IPS-NIHi11 (cell line): ENCODE measurements at regions not wholly inside any gene's neighbourhood (a gene's known extent, or its start where the extent isn't known, plus 50 kb on each side); places are given as distances from the start of the nearest gene placed in this dataset.

ENCODE experiments used
- DNase-seq: peaks from one replicate; pipeline ENCODE4 v3.0.0; 2012; ENCODE audit warnings: mixed read lengths, low spot score

DNA sequence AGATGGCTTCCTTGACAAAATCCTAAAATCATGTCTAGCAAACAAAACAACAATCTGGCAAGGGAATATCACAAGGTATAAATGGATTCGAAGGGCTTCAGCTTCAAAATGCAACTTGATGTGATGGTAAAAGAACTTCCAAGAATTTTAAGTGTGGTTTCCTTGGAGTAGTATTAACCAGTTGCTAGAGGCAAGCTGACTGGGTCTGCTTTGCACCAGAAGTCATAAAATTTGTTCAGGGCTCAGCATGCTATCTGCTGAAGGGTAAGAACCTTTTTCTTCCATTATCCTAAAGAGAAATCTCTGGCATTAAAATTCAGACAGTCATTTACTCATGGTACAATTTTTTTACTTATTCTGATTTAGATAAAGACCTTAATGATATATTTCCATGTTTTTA, 516.7 kb downstream of the TXNL1 start:
- no peak for DNase-seq

DNA sequence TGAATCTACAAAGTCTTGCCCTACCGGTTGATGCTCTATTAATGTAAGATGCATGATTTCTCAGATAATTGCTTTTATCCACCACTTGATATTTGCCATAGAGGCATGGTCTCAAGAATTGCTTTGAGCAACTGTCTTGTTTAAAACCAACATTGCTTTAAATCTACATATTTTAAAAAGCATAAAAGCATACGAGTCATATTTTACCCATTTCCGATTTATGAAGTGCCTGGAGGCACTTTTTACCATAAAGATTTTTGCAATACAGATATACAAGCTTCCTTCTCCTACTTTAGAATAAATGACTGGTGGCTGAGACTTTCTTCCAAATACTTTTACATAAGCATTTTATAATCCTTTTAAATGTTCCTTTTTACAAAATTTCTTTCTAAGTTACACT, 517.6 kb downstream of the TXNL1 start:
- DNase-seq: no peak

GRCh38 chr18:56119681-56120080, 518.7 kb downstream of the TXNL1 start:
- DNase-seq: no peak

- DNase-seq: no peak
Measured at GRCh38 chr18:56118422-56118821, 520.0 kb downstream of the TXNL1 start.

DNA sequence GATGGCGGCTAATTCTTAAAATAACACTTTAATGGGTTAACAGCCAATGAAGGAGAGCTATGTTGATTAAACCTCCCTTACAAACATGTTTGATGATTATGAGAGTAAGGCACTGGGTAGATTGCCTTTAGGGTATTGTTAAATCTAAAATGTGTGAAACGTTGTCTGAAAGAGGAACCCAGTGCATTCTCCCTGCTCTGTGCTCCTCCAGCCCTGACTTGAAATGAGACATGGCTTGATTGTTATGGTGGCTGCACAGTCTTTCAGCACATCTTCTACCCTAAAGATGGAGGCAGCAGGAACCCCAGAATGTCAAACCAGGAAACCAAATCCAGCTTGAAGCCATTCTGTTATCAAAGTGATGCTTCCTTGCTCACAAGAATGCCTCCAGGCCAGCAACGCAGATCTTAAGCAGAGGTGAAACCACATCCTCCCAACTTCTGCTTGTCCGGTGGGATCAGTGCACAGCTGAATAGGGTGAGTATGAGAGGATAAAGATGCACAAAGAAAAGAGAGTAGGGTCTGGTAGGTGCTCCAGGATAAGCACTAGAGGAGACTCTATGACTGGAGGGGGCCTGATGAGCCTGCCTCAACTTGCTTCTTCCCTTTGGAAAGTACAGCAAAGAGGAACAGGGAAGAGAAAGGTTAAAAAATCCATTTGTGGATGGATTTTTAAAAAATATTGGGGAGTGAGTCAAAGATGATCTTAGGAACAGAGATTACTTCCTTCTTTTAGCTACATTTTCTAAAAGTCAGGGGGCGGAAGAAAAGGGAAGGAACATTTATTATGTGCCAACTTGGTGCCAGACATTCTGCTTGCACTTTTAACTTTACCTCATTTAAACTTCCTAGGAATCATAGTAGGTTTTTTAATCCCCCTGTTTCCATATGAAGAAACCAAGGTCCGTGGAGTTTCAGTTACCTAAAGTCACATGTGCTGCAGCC, 523.0 kb downstream of the TXNL1 start:
- no peak for DNase-seq

DNA sequence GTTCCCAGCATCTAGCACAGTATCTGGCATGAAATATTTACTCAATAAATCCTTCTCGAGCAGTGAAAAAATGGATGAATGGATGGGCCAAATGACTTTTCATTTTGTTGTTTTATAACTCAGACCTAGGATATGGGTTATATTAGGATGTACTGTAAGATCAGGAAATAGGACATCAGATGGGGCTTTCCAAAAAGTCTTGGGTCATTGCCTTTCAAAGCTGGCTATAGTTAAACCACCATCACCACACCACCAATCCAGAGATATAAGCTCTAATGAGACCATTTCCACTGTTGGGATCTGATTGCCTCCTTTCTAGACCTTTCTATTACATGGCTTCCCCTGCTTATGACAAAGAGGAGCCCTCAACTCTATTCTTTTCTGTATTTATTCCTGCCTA, 525.0 kb upstream of the TCF4 start:
- no peak for DNase-seq

DNA sequence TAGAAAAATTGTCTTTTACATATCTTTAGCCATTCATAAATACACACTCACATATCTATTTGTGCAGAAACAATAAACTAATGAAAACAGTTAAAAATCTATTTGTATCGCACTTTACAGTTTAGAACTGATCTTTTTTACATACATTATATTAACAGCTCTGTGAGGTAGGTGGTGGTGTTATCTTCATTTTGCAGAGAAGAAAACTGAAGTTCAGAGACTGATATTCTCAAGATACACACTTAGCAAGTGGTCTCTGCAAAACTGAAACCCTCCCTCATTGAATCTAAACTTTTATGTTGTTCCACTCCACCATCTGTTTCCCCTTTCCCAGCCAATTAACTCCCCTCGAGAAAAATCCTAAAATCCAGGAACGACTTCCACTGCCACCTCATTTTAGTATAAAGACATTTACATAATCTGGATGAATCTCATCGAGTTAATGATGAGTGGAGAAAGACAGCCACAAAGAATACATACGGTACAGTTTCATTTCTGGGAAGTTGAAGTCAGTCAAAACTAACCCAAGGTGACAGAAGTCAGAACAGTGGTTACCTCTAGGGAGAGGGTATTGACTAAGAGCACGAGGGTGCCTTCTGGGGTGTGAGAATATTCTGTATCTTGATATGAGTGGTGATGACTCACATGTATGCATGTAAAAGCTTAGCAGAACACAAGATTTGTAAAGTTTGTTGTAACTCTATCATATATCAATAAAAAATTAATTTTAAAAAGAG, 524.2 kb upstream of the TCF4 start:
- DNase-seq: no peak

- DNase-seq: no peak
Measured at GRCh38 chr18:56109757-56110156, 521.8 kb upstream of the TCF4 start.

DNA sequence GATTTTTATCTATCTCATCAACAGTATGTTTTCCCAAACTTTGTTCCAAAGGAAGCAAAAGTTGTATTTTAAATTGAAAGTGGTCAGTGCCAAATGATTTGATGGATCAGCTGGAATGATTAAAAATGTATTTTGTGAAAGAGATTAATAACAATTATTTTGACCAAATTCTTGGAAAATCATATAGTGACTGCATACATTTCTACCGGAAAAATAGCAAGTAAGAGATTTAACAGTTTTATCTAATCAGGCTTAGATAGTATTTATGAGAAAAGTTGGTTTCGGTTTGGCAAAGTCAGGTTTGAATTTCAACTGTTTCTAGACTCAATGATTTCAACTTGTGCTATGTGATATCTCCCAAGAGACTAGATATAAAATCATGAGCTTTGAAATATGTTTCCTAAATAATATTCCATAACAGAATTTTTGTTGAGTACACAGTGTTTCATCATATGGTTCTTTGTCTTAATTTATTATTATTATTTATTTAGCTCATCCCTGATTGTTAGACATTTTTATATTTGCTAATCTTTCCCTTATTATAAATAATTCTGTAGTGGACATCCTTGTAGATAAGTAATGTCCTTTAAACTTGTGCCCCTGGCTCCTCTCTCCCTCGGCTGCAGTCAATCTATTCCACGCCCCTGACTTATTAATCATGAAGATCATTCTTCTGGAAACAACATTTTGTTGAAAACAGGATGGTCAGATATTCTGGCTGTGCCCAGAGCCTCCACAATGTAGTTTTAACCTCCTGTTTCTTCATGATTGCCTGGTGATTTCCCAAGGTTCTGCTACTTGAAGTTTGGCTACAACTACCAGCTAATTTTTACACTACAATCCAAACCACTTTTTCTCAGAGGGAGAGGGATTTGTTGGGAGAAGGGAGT, 520.7 kb upstream of the TCF4 start:
- no peak for DNase-seq

DNA sequence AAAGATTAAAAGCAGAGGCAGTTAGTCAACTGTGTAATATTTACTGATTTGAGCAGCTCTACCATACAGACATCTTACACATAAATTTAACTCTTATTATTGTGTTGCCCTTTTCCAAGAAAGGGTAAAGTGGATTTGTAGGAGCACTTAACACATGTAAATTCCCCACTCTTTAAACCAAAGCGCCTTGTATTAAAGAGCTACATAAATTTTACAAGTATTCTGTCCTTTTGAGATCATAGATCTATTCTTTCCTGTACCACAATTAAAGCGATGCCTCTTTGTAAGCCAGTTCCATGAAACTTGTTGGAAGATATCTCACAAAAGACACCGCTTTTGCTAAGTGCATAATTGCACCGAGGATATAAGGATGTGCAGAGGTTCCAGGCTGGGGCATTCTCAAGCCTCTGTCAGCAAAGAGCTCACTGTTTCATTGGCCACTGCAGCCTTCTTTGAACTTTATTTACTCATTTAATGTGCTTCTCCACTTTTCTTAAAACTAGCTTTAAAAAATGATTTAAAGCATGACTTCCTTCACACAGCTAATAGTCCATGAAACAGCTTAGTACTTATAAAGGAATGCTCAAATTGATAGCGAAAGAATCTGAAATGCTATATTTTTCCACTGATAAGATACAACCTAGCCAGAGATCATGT, 520.0 kb upstream of the TCF4 start:
- DNase-seq: no peak

- no peak for DNase-seq
Measured at GRCh38 chr18:56100090-56100722, 512.2 kb upstream of the TCF4 start.

GRCh38 chr18:56097621-56098020, 509.6 kb upstream of the TCF4 start:
- DNase-seq: no peak

GRCh38 chr18:56096861-56097260, 508.9 kb upstream of the TCF4 start:
- no peak for DNase-seq

DNA sequence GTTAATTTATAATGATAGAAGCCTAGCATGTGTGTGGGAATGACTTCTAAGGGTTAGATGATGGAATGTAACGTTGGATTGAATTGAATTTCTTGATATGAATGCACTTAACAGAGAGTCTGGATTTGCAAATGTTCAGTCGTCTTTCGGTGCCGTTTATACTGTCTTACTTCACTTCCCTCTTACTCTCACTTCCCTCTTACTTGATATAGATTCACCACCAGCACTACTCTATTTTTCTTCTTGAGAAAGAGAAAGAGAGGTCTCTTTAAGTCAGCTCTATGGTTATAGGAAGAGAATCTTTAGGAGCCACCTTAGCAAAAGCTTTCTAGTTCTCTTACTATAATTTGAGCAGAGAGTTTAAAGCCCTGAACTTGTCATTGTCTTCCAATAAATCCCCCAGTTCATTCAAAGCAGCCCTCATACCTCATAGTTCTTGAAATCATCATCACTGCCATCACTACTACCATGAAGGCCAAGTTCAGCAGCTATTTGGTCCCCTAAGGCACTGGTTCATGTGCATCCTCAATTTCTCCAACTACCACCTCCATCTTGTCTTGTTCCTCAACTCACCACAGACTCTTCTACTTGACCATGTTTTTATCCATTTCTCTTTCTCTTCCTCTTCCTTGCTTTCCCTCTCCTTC, 501.7 kb upstream of the TCF4 start:
- no peak for DNase-seq

DNA sequence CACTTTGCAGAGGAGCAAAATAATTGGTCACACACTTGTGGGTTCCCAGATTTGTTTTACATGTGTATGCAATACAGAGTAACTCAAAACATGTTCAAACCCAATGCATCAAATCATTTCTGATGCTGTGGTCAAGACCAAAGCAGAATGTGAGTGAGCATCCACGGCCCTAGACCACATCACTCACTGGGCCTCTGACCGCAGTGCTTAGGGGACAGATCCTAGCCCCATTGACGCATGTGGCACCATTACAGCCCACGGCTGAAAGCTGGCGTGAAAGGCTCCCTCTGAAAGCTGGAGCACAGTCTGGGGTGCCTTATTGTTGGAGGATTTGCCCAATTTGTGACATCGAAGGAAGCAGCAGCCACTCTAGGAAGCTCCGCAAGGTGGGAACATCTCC, 498.8 kb upstream of the TCF4 start:
- DNase-seq: no peak

GRCh38 chr18:56086176-56086575, 498.2 kb upstream of the TCF4 start:
- no peak for DNase-seq

DNA sequence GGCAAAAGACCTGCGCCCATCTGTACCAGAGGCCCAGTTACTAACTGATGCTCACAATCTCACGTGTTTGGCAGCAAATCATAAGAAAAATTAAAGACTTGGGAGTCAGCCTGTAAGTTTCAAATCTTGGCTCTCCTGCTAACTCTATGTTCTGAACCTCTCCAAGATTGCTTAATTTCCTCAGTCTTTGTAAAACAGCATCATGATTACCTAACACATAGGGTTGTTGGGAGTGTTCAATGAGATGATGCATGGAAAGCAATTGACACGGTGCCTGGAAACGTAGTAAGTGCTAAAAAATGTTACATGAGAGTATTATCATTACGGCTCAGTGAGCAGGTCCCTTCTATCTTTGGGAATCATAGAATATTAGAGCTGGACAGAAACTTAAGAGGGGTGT, 497.6 kb upstream of the TCF4 start:
- DNase-seq: no peak

DNA sequence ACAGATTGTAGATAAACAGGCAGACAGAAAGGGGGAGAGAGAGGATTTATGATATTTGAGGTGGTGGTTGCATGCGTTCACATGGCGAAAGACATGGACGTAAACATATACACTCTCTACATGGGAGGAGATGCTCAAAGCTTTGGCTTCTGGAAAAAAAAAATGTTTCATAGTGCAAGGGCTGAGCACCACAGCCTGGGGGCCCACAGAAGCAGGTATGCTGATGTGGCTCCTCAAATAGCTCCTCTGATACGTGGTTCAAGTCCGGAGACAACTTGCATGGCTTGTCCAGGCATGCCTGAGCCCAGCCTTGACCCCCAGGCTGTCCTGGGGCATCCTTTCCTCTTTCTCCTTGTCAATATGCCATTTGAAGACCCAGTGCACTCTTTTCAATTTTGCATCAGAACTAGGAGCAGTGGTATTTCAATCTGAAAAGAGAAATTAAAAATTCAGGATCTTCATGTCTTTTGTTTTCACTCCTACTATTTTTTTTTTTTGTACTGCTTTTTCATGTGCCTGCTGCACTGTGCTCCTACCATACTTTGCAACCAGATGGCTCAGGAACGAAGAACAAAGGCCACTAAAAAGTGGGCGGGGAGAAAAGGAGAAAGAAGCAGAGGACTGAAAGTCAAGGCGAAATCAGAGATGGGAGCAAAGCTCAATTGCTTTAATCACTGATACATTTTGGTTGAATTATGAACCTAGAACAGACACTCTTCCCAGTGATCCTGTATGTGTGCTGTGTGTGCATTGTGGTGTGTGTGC, 495.7 kb upstream of the TCF4 start:
- DNase-seq: no peak

GRCh38 chr18:56083097-56083521, 495.1 kb upstream of the TCF4 start:
- no peak for DNase-seq

GRCh38 chr18:56076723-56077122, 488.7 kb upstream of the TCF4 start:
- no peak for DNase-seq
